ENCODE measurements at regions not wholly inside any gene's neighbourhood (a gene's known extent, or its start where the extent isn't known, plus 50 kb on each side); places are given as distances from the start of the nearest gene placed in this dataset.

DNA sequence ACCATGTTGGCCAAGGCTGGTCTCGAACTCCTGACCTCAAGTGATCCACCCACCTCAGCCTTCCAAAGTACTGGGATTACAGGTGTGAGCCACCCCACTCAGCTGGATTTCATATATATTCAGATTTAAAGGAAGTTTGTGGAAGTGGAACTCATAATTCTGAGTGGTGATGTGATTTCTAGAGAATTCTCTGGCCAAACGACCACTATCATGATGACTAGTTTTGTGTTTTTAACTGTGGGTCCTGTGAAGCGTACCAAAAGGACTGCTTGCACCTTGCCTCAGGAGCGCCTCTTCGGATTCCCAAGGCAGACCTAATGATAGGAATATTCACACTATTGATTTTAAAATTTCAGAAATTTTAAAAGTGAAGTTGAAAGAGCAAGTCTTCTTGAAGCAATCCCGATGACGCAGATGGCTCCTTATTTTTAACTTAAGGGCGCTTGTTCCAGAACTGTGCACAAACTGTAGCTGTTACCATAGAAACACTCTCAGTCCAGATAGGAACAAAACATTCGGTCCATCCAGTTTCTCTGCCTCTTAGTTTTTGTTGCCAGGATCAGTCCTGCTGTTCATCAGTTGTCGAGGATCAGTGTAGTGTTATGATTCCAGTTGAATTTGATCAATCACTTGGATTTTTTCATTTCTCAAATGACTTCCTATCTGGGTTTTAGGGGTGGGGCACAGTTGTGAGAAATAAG is 51.7 kb upstream of the CLCN4 start:
- no peak overlapping the region for H3K27ac ChIP-seq
- TF ChIP-seq, protein P1, sequence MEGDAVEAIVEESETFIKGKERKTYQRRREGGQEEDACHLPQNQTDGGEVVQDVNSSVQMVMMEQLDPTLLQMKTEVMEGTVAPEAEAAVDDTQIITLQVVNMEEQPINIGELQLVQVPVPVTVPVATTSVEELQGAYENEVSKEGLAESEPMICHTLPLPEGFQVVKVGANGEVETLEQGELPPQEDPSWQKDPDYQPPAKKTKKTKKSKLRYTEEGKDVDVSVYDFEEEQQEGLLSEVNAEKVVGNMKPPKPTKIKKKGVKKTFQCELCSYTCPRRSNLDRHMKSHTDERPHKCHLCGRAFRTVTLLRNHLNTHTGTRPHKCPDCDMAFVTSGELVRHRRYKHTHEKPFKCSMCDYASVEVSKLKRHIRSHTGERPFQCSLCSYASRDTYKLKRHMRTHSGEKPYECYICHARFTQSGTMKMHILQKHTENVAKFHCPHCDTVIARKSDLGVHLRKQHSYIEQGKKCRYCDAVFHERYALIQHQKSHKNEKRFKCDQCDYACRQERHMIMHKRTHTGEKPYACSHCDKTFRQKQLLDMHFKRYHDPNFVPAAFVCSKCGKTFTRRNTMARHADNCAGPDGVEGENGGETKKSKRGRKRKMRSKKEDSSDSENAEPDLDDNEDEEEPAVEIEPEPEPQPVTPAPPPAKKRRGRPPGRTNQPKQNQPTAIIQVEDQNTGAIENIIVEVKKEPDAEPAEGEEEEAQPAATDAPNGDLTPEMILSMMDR (conservative IDR thresholded peaks at IDR 0.05), result no peak

DNA sequence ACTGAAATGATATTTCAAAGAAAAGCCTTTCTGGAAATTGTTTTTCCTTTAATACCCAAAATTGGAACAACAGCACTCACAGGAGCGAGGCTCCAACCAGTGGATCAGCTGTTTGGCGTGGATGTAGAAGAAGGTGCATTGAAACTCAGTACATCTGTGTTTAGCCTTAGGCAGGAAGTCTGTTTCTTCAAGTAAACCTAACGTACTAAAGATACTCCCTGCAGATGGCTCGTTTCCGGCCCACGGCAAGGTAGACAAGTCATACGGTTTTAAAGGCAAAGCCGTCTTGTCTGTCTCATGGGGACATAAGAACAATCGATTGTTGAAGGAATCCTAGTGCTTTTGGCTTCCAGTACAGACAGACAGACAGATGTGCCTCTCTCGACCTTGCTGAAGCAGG is 50.0 kb upstream of the CLCN4 start:
- no peak overlapping the region for H3K27ac ChIP-seq

More for the DNA sequence above, 50.0 kb upstream of the CLCN4 start:
- TF ChIP-seq, protein P1 (conservative IDR thresholded peaks at IDR 0.05), result no peak
